Astrocyte (in vitro differentiated cells and primary cell): ENCODE measurements at regions not wholly inside any gene's neighbourhood (a gene's known extent, or its start where the extent isn't known, plus 50 kb on each side); places are given as distances from the start of the nearest gene placed in this dataset.

Source experiments
- EZH2 ChIP-seq: IDR thresholded peaks from 2 replicates; pipeline ENCODE4 v1.6.1; 2012; ENCODE audit warnings: mild to moderate bottlenecking, low read length, inconsistent platforms; ENCODE audit not compliant: insufficient read depth
- TF ChIP-seq, protein P1 (sequence below): IDR thresholded peaks from 2 replicates; pipeline ENCODE4 v1.5.1; 2011; ENCODE audit warnings: low read depth, mild to moderate bottlenecking, inconsistent platforms, low read length, moderate library complexity; ENCODE audit not compliant: insufficient read depth

DNA sequence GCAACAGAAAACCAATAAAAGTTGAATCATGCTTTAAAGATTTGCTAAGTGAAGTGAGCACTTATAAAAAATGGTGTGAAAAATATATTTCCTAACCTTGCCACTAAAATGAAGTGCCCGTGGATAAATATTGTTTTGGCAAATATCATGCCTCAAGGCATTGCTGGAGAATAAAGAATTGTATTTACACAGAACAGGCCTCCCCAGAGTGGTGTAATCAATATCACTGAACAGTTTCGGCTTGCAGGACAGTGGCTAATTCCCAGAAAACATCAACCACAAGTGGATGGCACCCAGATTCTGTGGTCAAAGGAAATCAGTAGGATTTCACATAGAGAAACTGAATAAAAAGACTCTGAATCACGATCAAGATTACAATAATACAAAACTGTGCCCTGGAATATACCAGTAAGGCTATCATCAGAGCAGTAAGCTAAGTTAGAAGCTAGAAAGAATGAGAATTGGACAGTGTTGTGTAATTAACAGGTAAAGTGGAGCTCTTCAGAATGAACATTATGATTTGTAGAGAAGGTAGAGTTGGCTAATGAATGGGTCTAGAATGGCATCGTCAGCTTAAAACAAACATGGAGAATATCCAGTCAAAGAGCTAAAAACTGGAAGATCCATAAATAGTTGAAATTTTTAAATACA, 1026.9 kb upstream of the ADGRB3 start:
- no peak for TF ChIP-seq EZH2
- TF ChIP-seq, protein P1, sequence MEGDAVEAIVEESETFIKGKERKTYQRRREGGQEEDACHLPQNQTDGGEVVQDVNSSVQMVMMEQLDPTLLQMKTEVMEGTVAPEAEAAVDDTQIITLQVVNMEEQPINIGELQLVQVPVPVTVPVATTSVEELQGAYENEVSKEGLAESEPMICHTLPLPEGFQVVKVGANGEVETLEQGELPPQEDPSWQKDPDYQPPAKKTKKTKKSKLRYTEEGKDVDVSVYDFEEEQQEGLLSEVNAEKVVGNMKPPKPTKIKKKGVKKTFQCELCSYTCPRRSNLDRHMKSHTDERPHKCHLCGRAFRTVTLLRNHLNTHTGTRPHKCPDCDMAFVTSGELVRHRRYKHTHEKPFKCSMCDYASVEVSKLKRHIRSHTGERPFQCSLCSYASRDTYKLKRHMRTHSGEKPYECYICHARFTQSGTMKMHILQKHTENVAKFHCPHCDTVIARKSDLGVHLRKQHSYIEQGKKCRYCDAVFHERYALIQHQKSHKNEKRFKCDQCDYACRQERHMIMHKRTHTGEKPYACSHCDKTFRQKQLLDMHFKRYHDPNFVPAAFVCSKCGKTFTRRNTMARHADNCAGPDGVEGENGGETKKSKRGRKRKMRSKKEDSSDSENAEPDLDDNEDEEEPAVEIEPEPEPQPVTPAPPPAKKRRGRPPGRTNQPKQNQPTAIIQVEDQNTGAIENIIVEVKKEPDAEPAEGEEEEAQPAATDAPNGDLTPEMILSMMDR, result no peak
